ENCODE measurements at regions not wholly inside any gene's neighbourhood (a gene's known extent, or its start where the extent isn't known, plus 50 kb on each side); places are given as distances from the start of the nearest gene placed in this dataset.

DNA sequence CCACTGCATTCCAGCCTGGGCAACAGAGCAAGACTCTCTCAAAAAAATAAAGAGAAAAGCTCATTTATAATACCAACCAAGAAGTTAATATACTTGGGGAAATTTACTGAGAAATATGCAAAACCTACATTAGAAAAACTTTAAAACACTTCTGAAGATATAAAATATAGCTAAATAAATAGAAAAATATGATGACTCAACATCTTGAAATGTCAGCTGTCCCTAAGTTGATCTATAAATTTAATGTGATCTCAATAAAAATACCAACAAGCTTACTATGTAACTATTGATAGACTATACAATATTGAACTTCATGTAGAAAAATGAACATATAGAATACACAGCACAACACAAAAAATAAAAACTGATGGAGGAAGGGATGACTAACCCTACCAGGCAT is 87.5 kb upstream of the INTU start:
- Histone ChIP-seq H3K9ac (ENCODE audit: low read length) (no peak overlapping the region), H3K27me3 (ENCODE audit: low read depth, low read length) (no peaks in the 10 kb centered on the region), H3K79me2 (ENCODE audit: low read length) (no peaks in the 10 kb centered on the region), H2AFZ (ENCODE audit: low read depth, low read length) (no peak overlapping the region), H4K20me1 (ENCODE audit: insufficient read depth, low read length) (no peaks in the 10 kb centered on the region), H3K36me3 (replicated peaks; ENCODE audit: low read depth, low read length) (no peaks in the 10 kb centered on the region), H3K4me1 (ENCODE audit: low read length) (no peaks in the 10 kb centered on the region), H3K27ac (ENCODE audit: low read length) (no peak overlapping the region), H3K9me3 (ENCODE audit: insufficient read depth, low read length) (no peaks in the 10 kb centered on the region), H3K4me2 (ENCODE audit: low read length) (no peak overlapping the region), H3K4me3 (ENCODE audit: low read length) (no peak overlapping the region)
- no peak for TF ChIP-seq CTCF (IDR thresholded peaks at IDR 0.05; ENCODE audit: low read depth, low read length)
- TF ChIP-seq EZH2phosphoT487 (IDR thresholded peaks at IDR 0.05; ENCODE audit: low read depth): no peak

- Histone ChIP-seq H3K27me3 (ENCODE audit: low read depth, low read length) (no peaks in the 10 kb centered on the region), H4K20me1 (ENCODE audit: insufficient read depth, low read length) (no peaks in the 10 kb centered on the region), H3K79me2 (ENCODE audit: low read length) (no peaks in the 10 kb centered on the region), H3K27ac (ENCODE audit: low read length) (no peak overlapping the region), H3K4me3 (ENCODE audit: low read length) (no peak overlapping the region), H3K4me2 (ENCODE audit: low read length) (no peak overlapping the region), H2AFZ (ENCODE audit: low read depth, low read length) (no peak overlapping the region), H3K9me3 (ENCODE audit: insufficient read depth, low read length) (0 out of 2 replicates have a peak, but pooled peaks cover 3% of the 10 kb centered on the region), H3K4me1 (ENCODE audit: low read length) (no peaks in the 10 kb centered on the region), H3K9ac (ENCODE audit: low read length) (no peak overlapping the region), H3K36me3 (replicated peaks; ENCODE audit: low read depth, low read length) (no peaks in the 10 kb centered on the region)
- TF ChIP-seq CTCF (IDR thresholded peaks at IDR 0.05; ENCODE audit: low read depth, low read length): no peak
- TF ChIP-seq EZH2phosphoT487 (IDR thresholded peaks at IDR 0.05; ENCODE audit: low read depth): no peak
Measured at GRCh38 chr4:127548990-127549925, 83.5 kb upstream of the INTU start.

GRCh38 chr4:127555106-127555505 is 77.7 kb upstream of the INTU start:
- no peaks in the 10 kb centered on the region for H3K27me3 ChIP-seq (ENCODE audit: low read depth, low read length)
- H3K4me2 ChIP-seq (ENCODE audit: low read length): no peak overlapping the region
- no peaks in the 10 kb centered on the region for H4K20me1 ChIP-seq (ENCODE audit: insufficient read depth, low read length)
- no peak overlapping the region for H2AFZ ChIP-seq (ENCODE audit: low read depth, low read length)
- H3K4me3 ChIP-seq (ENCODE audit: low read length): no peak overlapping the region
- 0 out of 2 replicates have a peak, but pooled peaks cover 3% of the 10 kb centered on the region for H3K9me3 ChIP-seq (ENCODE audit: insufficient read depth, low read length)
- H3K9ac ChIP-seq (ENCODE audit: low read length): no peak overlapping the region
- no peaks in the 10 kb centered on the region for H3K4me1 ChIP-seq (ENCODE audit: low read length)
- H3K79me2 ChIP-seq (ENCODE audit: low read length): no peaks in the 10 kb centered on the region
- no peaks in the 10 kb centered on the region for H3K36me3 ChIP-seq (replicated peaks; ENCODE audit: low read depth, low read length)
- no peak overlapping the region for H3K27ac ChIP-seq (ENCODE audit: low read length)
- TF ChIP-seq CTCF (IDR thresholded peaks at IDR 0.05; ENCODE audit: low read depth, low read length) (no peak), EZH2phosphoT487 (IDR thresholded peaks at IDR 0.05; ENCODE audit: low read depth) (no peak)

GRCh38 chr4:127558088-127558487 is 74.7 kb upstream of the INTU start:
- no peaks in the 10 kb centered on the region for H4K20me1 ChIP-seq (ENCODE audit: insufficient read depth, low read length)
- no peak overlapping the region for H3K4me2 ChIP-seq (ENCODE audit: low read length)
- TF ChIP-seq EZH2phosphoT487 (IDR thresholded peaks at IDR 0.05; ENCODE audit: low read depth): no peak
- no peak for TF ChIP-seq CTCF (IDR thresholded peaks at IDR 0.05; ENCODE audit: low read depth, low read length)
- no peaks in the 10 kb centered on the region for H3K27me3 ChIP-seq (ENCODE audit: low read depth, low read length)
- no peak overlapping the region for H3K27ac ChIP-seq (ENCODE audit: low read length)
- H2AFZ ChIP-seq (ENCODE audit: low read depth, low read length): no peak overlapping the region
- no peak overlapping the region for H3K9ac ChIP-seq (ENCODE audit: low read length)
- no peaks in the 10 kb centered on the region for H3K4me1 ChIP-seq (ENCODE audit: low read length)
- H3K79me2 ChIP-seq (ENCODE audit: low read length): no peaks in the 10 kb centered on the region
- H3K4me3 ChIP-seq (ENCODE audit: low read length): no peak overlapping the region
- H3K9me3 ChIP-seq (ENCODE audit: insufficient read depth, low read length): no peaks in the 10 kb centered on the region
- H3K36me3 ChIP-seq (replicated peaks; ENCODE audit: low read depth, low read length): no peaks in the 10 kb centered on the region
